A549 (cell line): ENCODE measurements at regions not wholly inside any gene's neighbourhood (a gene's known extent, or its start where the extent isn't known, plus 50 kb on each side); places are given as distances from the start of the nearest gene placed in this dataset.

Experiments used
- CHD4 ChIP-seq: fragments of 200-600 bp; sonication (generic); IDR thresholded peaks from 2 replicates; pipeline ENCODE4 v1.6.1; 2016; ENCODE audit warnings: antibody characterized with exemption, mild to moderate bottlenecking, borderline replicate concordance
- CTCF ChIP-seq: fragments of >200 bp; sonication (Bioruptor Twin); formaldehyde crosslinking; IDR thresholded peaks from 3 replicates; pipeline ENCODE4 v1.5.1; 2016
- POLR2A ChIP-seq: IDR thresholded peaks from 2 replicates; pipeline ENCODE4 v1.6.1; 2012; ENCODE audit warnings: mild to moderate bottlenecking, low read length
- ZFP36 ChIP-seq: fragments of 450-650 bp; IDR thresholded peaks from 2 replicates; pipeline ENCODE4 v1.6.1; 2014; ENCODE audit warnings: borderline replicate concordance; ENCODE audit not compliant: partially characterized antibody

GRCh38 chr20:12317433-12317832 lies 399.7 kb downstream of the BTBD3 start:
- TF ChIP-seq POLR2A (no peak), CTCF (no peak), CHD4 (no peak), ZFP36 (no peak)
